ENCODE measurements at regions not wholly inside any gene's neighbourhood (a gene's known extent, or its start where the extent isn't known, plus 50 kb on each side); places are given as distances from the start of the nearest gene placed in this dataset.

DNA sequence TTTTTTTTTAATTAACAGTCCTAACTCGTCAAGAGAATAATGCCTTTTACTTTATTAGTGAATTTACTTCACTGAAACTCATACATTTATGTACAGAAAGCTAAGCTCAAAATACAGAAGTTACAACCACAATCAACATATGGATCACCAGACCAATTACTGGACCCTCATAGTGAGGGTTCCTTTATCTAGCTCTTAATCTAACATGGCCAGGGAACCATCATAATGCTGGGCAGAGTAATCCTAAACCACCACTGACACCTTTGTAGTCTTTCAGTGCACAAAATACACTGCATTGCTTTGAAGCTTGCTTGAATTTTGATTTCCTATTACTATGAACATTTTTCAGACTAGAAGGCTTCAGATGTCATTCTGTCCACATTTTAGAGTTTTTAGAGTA, 1406.6 kb upstream of the PCDH9 start:
- Histone ChIP-seq H3K27ac (ENCODE audit: low read depth, low read length) (no peak overlapping the region), H3K9me3 (ENCODE audit: control insufficient read depth, insufficient read depth, low read length) (no peaks in the 10 kb centered on the region), H3K4me2 (ENCODE audit: low read length) (no peak overlapping the region), H3K9me2 (replicated peaks; ENCODE audit: control insufficient read depth, low read length) (no peaks in the 10 kb centered on the region), H3K27me3 (ENCODE audit: control insufficient read depth, low read length) (no peaks in the 10 kb centered on the region), H3K4me1 (ENCODE audit: control insufficient read depth, low read length) (no peaks in the 10 kb centered on the region), H3K4me3 (ENCODE audit: low read length) (no peak overlapping the region), H3K36me3 (ENCODE audit: control insufficient read depth, low read length) (no peaks in the 10 kb centered on the region), H3K79me2 (ENCODE audit: control insufficient read depth, low read length) (no peaks in the 10 kb centered on the region), H3F3A (ENCODE audit: control insufficient read depth, insufficient read depth) (no peaks in the 10 kb centered on the region), H4K20me1 (ENCODE audit: control insufficient read depth, insufficient read depth, low read depth, low read length) (no peaks in the 10 kb centered on the region)
- TF ChIP-seq EZH2phosphoT487 (IDR thresholded peaks at IDR 0.05; ENCODE audit: borderline replicate concordance, low read length): no peak

DNA sequence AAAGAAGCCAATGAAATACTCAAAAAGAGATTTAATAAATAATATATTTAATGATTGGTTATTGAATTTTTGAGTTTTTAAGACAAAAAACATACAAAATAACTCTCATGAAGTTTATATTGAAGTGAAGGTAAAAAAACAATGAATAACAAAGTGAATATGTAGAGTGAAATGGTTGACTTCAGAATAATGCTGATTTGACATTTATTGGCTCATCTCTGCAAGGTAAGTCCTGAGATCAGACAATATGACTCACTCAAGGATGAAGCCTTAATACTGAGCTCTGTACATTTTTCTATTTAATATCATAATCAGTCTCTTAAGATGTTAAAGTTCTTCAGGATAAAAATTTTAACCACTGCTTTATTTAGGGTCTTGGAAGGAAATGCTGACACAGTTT, 1398.9 kb upstream of the PCDH9 start:
- Histone ChIP-seq H3K27ac (ENCODE audit: low read depth, low read length) (no peak overlapping the region), H3K79me2 (ENCODE audit: control insufficient read depth, low read length) (no peaks in the 10 kb centered on the region), H3K9me2 (replicated peaks; ENCODE audit: control insufficient read depth, low read length) (no peaks in the 10 kb centered on the region), H3K4me1 (ENCODE audit: control insufficient read depth, low read length) (no peaks in the 10 kb centered on the region), H3K4me3 (ENCODE audit: low read length) (no peak overlapping the region), H3F3A (ENCODE audit: control insufficient read depth, insufficient read depth) (no peaks in the 10 kb centered on the region), H3K27me3 (ENCODE audit: control insufficient read depth, low read length) (no peaks in the 10 kb centered on the region), H3K36me3 (ENCODE audit: control insufficient read depth, low read length) (no peaks in the 10 kb centered on the region), H3K4me2 (ENCODE audit: low read length) (no peak overlapping the region), H3K9me3 (ENCODE audit: control insufficient read depth, insufficient read depth, low read length) (no peaks in the 10 kb centered on the region), H4K20me1 (ENCODE audit: control insufficient read depth, insufficient read depth, low read depth, low read length) (no peaks in the 10 kb centered on the region)
- no peak for TF ChIP-seq EZH2phosphoT487 (IDR thresholded peaks at IDR 0.05; ENCODE audit: borderline replicate concordance, low read length)
- TF ChIP-seq, protein P1, sequence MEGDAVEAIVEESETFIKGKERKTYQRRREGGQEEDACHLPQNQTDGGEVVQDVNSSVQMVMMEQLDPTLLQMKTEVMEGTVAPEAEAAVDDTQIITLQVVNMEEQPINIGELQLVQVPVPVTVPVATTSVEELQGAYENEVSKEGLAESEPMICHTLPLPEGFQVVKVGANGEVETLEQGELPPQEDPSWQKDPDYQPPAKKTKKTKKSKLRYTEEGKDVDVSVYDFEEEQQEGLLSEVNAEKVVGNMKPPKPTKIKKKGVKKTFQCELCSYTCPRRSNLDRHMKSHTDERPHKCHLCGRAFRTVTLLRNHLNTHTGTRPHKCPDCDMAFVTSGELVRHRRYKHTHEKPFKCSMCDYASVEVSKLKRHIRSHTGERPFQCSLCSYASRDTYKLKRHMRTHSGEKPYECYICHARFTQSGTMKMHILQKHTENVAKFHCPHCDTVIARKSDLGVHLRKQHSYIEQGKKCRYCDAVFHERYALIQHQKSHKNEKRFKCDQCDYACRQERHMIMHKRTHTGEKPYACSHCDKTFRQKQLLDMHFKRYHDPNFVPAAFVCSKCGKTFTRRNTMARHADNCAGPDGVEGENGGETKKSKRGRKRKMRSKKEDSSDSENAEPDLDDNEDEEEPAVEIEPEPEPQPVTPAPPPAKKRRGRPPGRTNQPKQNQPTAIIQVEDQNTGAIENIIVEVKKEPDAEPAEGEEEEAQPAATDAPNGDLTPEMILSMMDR (IDR thresholded peaks at IDR 0.05; ENCODE audit: low read depth, low read length, poor library complexity, severe bottlenecking): no peak

DNA sequence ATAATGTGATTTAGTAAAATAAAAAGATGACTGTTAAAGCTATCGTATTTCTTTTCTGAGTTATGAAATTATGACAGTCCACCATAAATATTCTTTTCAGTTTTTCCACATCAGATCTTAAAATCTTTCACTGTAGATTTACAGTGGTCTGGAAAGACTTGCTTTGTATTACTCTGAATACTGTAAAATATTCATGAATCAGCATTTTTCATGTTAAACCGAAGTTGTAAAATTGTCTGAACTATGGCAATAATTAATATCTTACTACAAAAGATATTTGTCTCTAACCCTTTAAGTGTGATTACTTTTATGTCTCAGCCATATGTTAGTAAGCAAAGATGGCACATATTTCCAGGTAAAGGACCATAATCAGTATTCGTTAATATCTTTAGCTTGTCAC, 1397.2 kb upstream of the PCDH9 start:
- H3K4me1 ChIP-seq (ENCODE audit: control insufficient read depth, low read length): no peaks in the 10 kb centered on the region
- no peaks in the 10 kb centered on the region for H3F3A ChIP-seq (ENCODE audit: control insufficient read depth, insufficient read depth)
- no peaks in the 10 kb centered on the region for H3K9me2 ChIP-seq (replicated peaks; ENCODE audit: control insufficient read depth, low read length)
- no peak overlapping the region for H3K27ac ChIP-seq (ENCODE audit: low read depth, low read length)
- no peaks in the 10 kb centered on the region for H4K20me1 ChIP-seq (ENCODE audit: control insufficient read depth, insufficient read depth, low read depth, low read length)
- no peaks in the 10 kb centered on the region for H3K27me3 ChIP-seq (ENCODE audit: control insufficient read depth, low read length)
- H3K79me2 ChIP-seq (ENCODE audit: control insufficient read depth, low read length): no peaks in the 10 kb centered on the region
- no peak overlapping the region for H3K4me3 ChIP-seq (ENCODE audit: low read length)
- no peaks in the 10 kb centered on the region for H3K36me3 ChIP-seq (ENCODE audit: control insufficient read depth, low read length)
- no peaks in the 10 kb centered on the region for H3K9me3 ChIP-seq (ENCODE audit: control insufficient read depth, insufficient read depth, low read length)
- TF ChIP-seq, protein P1 (IDR thresholded peaks at IDR 0.05; ENCODE audit: low read depth, low read length, poor library complexity, severe bottlenecking): no peak
- TF ChIP-seq EZH2phosphoT487 (IDR thresholded peaks at IDR 0.05; ENCODE audit: borderline replicate concordance, low read length): no peak
- no peak overlapping the region for H3K4me2 ChIP-seq (ENCODE audit: low read length)

DNA sequence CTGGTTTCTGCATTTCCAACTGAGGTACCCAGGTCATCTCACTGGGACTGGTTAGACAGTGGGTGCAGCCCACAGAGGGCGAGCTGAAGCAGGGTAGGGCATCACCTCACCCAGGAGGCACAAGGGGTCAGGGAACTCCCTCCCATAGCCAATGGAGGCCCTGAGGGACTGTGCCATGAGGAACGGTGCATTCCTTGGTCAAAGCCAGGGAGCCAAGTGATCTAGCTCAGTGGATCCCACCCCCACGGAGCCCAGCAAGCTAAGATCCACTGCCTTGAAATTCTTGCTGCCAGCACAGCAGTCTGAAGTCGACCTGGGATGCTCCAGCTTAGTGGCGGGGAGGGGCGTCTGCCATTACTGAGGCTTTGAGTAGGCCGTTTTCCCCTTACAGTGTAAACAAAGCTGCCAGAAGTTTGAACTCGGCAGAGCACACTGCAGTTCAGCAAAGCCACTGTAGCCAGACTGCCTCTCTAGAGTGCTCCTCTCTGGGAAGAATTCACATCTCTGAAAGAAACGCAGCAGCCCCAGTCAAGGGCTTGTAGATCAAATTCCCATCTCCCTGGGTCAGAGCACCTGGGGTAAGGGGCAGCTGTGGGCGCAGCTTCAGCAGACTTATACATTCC, 1386.6 kb upstream of the PCDH9 start:
- Histone ChIP-seq H3K36me3 (ENCODE audit: control insufficient read depth, low read length) (no peaks in the 10 kb centered on the region), H3K79me2 (ENCODE audit: control insufficient read depth, low read length) (no peaks in the 10 kb centered on the region), H3F3A (ENCODE audit: control insufficient read depth, insufficient read depth) (no peaks in the 10 kb centered on the region), H3K9me2 (replicated peaks; ENCODE audit: control insufficient read depth, low read length) (no peaks in the 10 kb centered on the region), H3K4me1 (ENCODE audit: control insufficient read depth, low read length) (no peaks in the 10 kb centered on the region), H3K27me3 (ENCODE audit: control insufficient read depth, low read length) (no peaks in the 10 kb centered on the region), H3K27ac (ENCODE audit: low read depth, low read length) (no peak overlapping the region), H3K9me3 (ENCODE audit: control insufficient read depth, insufficient read depth, low read length) (no peaks in the 10 kb centered on the region), H3K4me2 (ENCODE audit: low read length) (no peak overlapping the region), H3K4me3 (ENCODE audit: low read length) (no peak overlapping the region), H4K20me1 (ENCODE audit: control insufficient read depth, insufficient read depth, low read depth, low read length) (no peaks in the 10 kb centered on the region)
- TF ChIP-seq, protein P1 (IDR thresholded peaks at IDR 0.05; ENCODE audit: low read depth, low read length, poor library complexity, severe bottlenecking): no peak
- TF ChIP-seq EZH2phosphoT487 (IDR thresholded peaks at IDR 0.05; ENCODE audit: borderline replicate concordance, low read length): no peak

All from DOHH2 (cell line).